Tibial nerve (tissue), 4 donors: ENCODE measurements at regions not wholly inside any gene's neighbourhood (a gene's known extent, or its start where the extent isn't known, plus 50 kb on each side); places are given as distances from the start of the nearest gene placed in this dataset.

Source experiments
- DNase-seq, 2 donors: peaks; one replicate each; pipeline ENCODE4 v3.0.0-alpha.2; 2019; ENCODE audit warnings: low spot score in 2 of 2
- H3K27ac ChIP-seq, 4 donors: fragments of 200-600 bp; sonication (generic) in 3 of 4; one replicate each; pipeline ENCODE4 v1.5.1; 2017 to 2019; ENCODE audit warnings: mild to moderate bottlenecking in 1 of 4
- H3K27me3 ChIP-seq, 2 donors: fragments of 200-600 bp; sonication (generic) in 1 of 2; one replicate each; pipeline versions ENCODE4 v1.5.1 to v1.6.0; 2017 to 2019
- H3K36me3 ChIP-seq, 3 donors: fragments of 200-600 bp; sonication (generic); one replicate each; pipeline ENCODE4 v1.5.1; 2018 to 2019
- H3K4me1 ChIP-seq, 4 donors: fragments of 200-600 bp; sonication (generic) in 3 of 4; one replicate each; pipeline ENCODE4 v1.5.1; 2017 to 2019
- H3K4me3 ChIP-seq, 4 donors: fragments of 200-600 bp; sonication (generic) in 3 of 4; one replicate each; pipeline ENCODE4 v1.5.1; 2017 to 2019; ENCODE audit warnings: mild to moderate bottlenecking in 1 of 4, moderate library complexity in 1 of 4
- H3K9me3 ChIP-seq, 4 donors: fragments of 200-600 bp; sonication (generic) in 3 of 4; one replicate each; pipeline ENCODE4 v1.5.1; 2017 to 2019
- CTCF ChIP-seq, 5 experiments: fragments of 200-600 bp in 3 of 5; fragments of 450-650 bp in 2 of 5; sonication (generic) in 3 of 5; IDR thresholded peaks; one replicate each; pipeline ENCODE4 v1.5.1; 2016 to 2019; ENCODE audit warnings: antibody characterized with exemption in 5 of 5, mild to moderate bottlenecking in 3 of 5, moderate library complexity in 2 of 5
- EP300 ChIP-seq, 2 donors: sonication (generic); formaldehyde crosslinking; IDR thresholded peaks; one replicate each; pipeline ENCODE4 v1.6.1; 2017; ENCODE audit warnings: antibody characterized with exemption in 2 of 2, mild to moderate bottlenecking in 1 of 2
- POLR2A ChIP-seq, 2 donors: fragments of 450-650 bp; IDR thresholded peaks; one replicate each; pipeline ENCODE4 v1.6.1; 2017; ENCODE audit warnings: antibody characterized with exemption in 2 of 2, mild to moderate bottlenecking in 2 of 2, moderate library complexity in 2 of 2
- WGBS, 2 donors: methylation state at CpG; one replicate each; pipeline ENCODE4 v1.1.5; 2018; 5-methylcytosine and 5-hydroxymethylcytosine counted together

GRCh38 chr6:144660561-144661115, 375.5 kb downstream of the UTRN start:
- Histone ChIP-seq H3K27me3 (no peaks in the 10 kb centered on the region), H3K9me3 (no peaks in the 10 kb centered on the region), H3K27ac (peak overlapping the region in 1 of 4 donors; percentile 41), H3K4me1 (peaks cover 0 to 54% (median 18%) of the 10 kb centered on the region in 4 donors), H3K4me3 (no peak overlapping the region), H3K36me3 (no peaks in the 10 kb centered on the region)
- no peak for DNase-seq
- TF ChIP-seq EP300 (IDR thresholded peaks at IDR 0.05) = no peak
- no peak for TF ChIP-seq CTCF (IDR thresholded peaks at IDR 0.05)
- TF ChIP-seq POLR2A (IDR thresholded peaks at IDR 0.05) = no peak
- WGBS, 2 donors = 41 to 63% methylated on average over 7 of the region's 7 CpGs

- Histone ChIP-seq H3K36me3 (no peaks in the 10 kb centered on the region), H3K27ac (peak overlapping the region in 1 of 4 donors; percentile 41), H3K4me1 (peaks cover 0 to 59% (median 17%) of the 10 kb centered on the region in 4 donors), H3K4me3 (no peak overlapping the region), H3K9me3 (no peaks in the 10 kb centered on the region), H3K27me3 (no peaks in the 10 kb centered on the region)
- TF ChIP-seq CTCF (IDR thresholded peaks at IDR 0.05) (no peak), EP300 (IDR thresholded peaks at IDR 0.05) (no peak)
- 53 to 64% methylated on average over 8 of the region's 8 CpGs for WGBS, 2 donors
- no peak for DNase-seq
Measured at GRCh38 chr6:144661116-144661806, 376.1 kb downstream of the UTRN start.

GRCh38 chr6:144662812-144663365, 377.8 kb downstream of the UTRN start:
- WGBS, 2 donors = 82 to 87% methylated on average over 1 of the region's 1 CpG
- Histone ChIP-seq H3K4me1 (peaks cover 0 to 53% (median 16%) of the 10 kb centered on the region in 4 donors), H3K4me3 (no peak overlapping the region), H3K27ac (no peak overlapping the region), H3K36me3 (peaks cover 0 to 2% (median 0%) of the 10 kb centered on the region in 3 donors), H3K27me3 (no peaks in the 10 kb centered on the region), H3K9me3 (no peaks in the 10 kb centered on the region)
- no peak for TF ChIP-seq CTCF (IDR thresholded peaks at IDR 0.05)
- TF ChIP-seq EP300 (IDR thresholded peaks at IDR 0.05) = no peak
- TF ChIP-seq POLR2A (IDR thresholded peaks at IDR 0.05) = no peak
- no peak for DNase-seq

- 85 to 88% methylated on average over 4 of the region's 4 CpGs for WGBS, 2 donors
- Histone ChIP-seq H3K4me1 (peaks cover 0 to 40% (median 9%) of the 10 kb centered on the region in 4 donors), H3K4me3 (no peak overlapping the region), H3K9me3 (no peaks in the 10 kb centered on the region), H3K27ac (no peak overlapping the region), H3K27me3 (no peaks in the 10 kb centered on the region), H3K36me3 (peaks cover 0 to 3% (median 0%) of the 10 kb centered on the region in 3 donors)
- TF ChIP-seq POLR2A (IDR thresholded peaks at IDR 0.05) = no peak
- no peak for TF ChIP-seq CTCF (IDR thresholded peaks at IDR 0.05)
- no peak for TF ChIP-seq EP300 (IDR thresholded peaks at IDR 0.05)
- DNase-seq = no peak
Measured at GRCh38 chr6:144664281-144664680, 379.1 kb downstream of the UTRN start.

GRCh38 chr6:144664947-144665346, 379.8 kb downstream of the UTRN start:
- no peak for DNase-seq
- no peak for TF ChIP-seq EP300 (IDR thresholded peaks at IDR 0.05)
- no peak for TF ChIP-seq POLR2A (IDR thresholded peaks at IDR 0.05)
- no peak for TF ChIP-seq CTCF (IDR thresholded peaks at IDR 0.05)
- 73 to 76% methylated on average over 1 of the region's 1 CpG for WGBS, 2 donors
- H3K4me1 ChIP-seq = peaks cover 0 to 34% (median 5%) of the 10 kb centered on the region in 4 donors
- no peak overlapping the region for H3K4me3 ChIP-seq
- H3K27ac ChIP-seq = no peak overlapping the region
- peaks cover 0 to 5% (median under 1%) of the 10 kb centered on the region in 4 donors for H3K9me3 ChIP-seq
- no peaks in the 10 kb centered on the region for H3K27me3 ChIP-seq
- peaks cover 0 to 3% (median 0%) of the 10 kb centered on the region in 3 donors for H3K36me3 ChIP-seq
